ENCODE measurements at regions not wholly inside any gene's neighbourhood (a gene's known extent, or its start where the extent isn't known, plus 50 kb on each side); places are given as distances from the start of the nearest gene placed in this dataset.

- Mint-ChIP-seq H3K36me3 (ENCODE audit: low read depth) (no peaks in the 10 kb centered on the region), H3K27ac (ENCODE audit: unreplicated experiment) (peak overlapping the region; percentile 53), H3K9me3 (no peaks in the 10 kb centered on the region), H3K4me3 (no peak overlapping the region), H3K4me1 (peaks cover 12% of the 10 kb centered on the region), H3K27me3 (ENCODE audit: low read depth) (no peaks in the 10 kb centered on the region)
- no peak for TF ChIP-seq CTCF (conservative IDR thresholded peaks at IDR 0.05)
- no peak for DNase-seq (ENCODE audit: low read depth, low spot score)
Measured at GRCh38 chr5:81907012-81907635, 64.7 kb upstream of the ATG10 start.

GRCh38 chr5:81906086-81906485 lies 65.7 kb upstream of the ATG10 start:
- no peak overlapping the region for H3K27ac Mint-ChIP-seq (ENCODE audit: unreplicated experiment)
- no peak for DNase-seq (ENCODE audit: low read depth, low spot score)
- peaks cover 12% of the 10 kb centered on the region for H3K4me1 Mint-ChIP-seq
- H3K9me3 Mint-ChIP-seq: no peaks in the 10 kb centered on the region
- no peaks in the 10 kb centered on the region for H3K36me3 Mint-ChIP-seq (ENCODE audit: low read depth)
- no peak overlapping the region for H3K4me3 Mint-ChIP-seq
- H3K27me3 Mint-ChIP-seq (ENCODE audit: low read depth): no peaks in the 10 kb centered on the region
- TF ChIP-seq CTCF (conservative IDR thresholded peaks at IDR 0.05): no peak

GRCh38 chr5:81904861-81905260 lies 67.0 kb upstream of the ATG10 start:
- H3K4me1 Mint-ChIP-seq: peaks cover 12% of the 10 kb centered on the region
- TF ChIP-seq CTCF (conservative IDR thresholded peaks at IDR 0.05): no peak
- H3K9me3 Mint-ChIP-seq: no peaks in the 10 kb centered on the region
- H3K27ac Mint-ChIP-seq (ENCODE audit: unreplicated experiment): no peak overlapping the region
- H3K27me3 Mint-ChIP-seq (ENCODE audit: low read depth): no peaks in the 10 kb centered on the region
- no peak overlapping the region for H3K4me3 Mint-ChIP-seq
- no peak for DNase-seq (ENCODE audit: low read depth, low spot score)
- H3K36me3 Mint-ChIP-seq (ENCODE audit: low read depth): no peaks in the 10 kb centered on the region

GRCh38 chr5:81904166-81904565 lies 67.7 kb upstream of the ATG10 start:
- H3K4me3 Mint-ChIP-seq: no peak overlapping the region
- no peak for TF ChIP-seq CTCF (conservative IDR thresholded peaks at IDR 0.05)
- no peaks in the 10 kb centered on the region for H3K9me3 Mint-ChIP-seq
- H3K27ac Mint-ChIP-seq (ENCODE audit: unreplicated experiment): no peak overlapping the region
- no peak for DNase-seq (ENCODE audit: low read depth, low spot score)
- H3K36me3 Mint-ChIP-seq (ENCODE audit: low read depth): no peaks in the 10 kb centered on the region
- no peaks in the 10 kb centered on the region for H3K27me3 Mint-ChIP-seq (ENCODE audit: low read depth)
- H3K4me1 Mint-ChIP-seq: peaks cover 12% of the 10 kb centered on the region

- no peak overlapping the region for H3K4me3 Mint-ChIP-seq
- H3K4me1 Mint-ChIP-seq: peaks cover 7% of the 10 kb centered on the region
- H3K9me3 Mint-ChIP-seq: peaks cover 2% of the 10 kb centered on the region
- no peak for DNase-seq (ENCODE audit: low read depth, low spot score)
- no peak for TF ChIP-seq CTCF (conservative IDR thresholded peaks at IDR 0.05)
- no peak overlapping the region for H3K27ac Mint-ChIP-seq (ENCODE audit: unreplicated experiment)
- peaks cover 2% of the 10 kb centered on the region for H3K36me3 Mint-ChIP-seq (ENCODE audit: low read depth)
- no peaks in the 10 kb centered on the region for H3K27me3 Mint-ChIP-seq (ENCODE audit: low read depth)
Measured at GRCh38 chr5:81901586-81901985, 70.2 kb upstream of the ATG10 start.
